ENCODE measurements at regions not wholly inside any gene's neighbourhood (a gene's known extent, or its start where the extent isn't known, plus 50 kb on each side); places are given as distances from the start of the nearest gene placed in this dataset.

DNA sequence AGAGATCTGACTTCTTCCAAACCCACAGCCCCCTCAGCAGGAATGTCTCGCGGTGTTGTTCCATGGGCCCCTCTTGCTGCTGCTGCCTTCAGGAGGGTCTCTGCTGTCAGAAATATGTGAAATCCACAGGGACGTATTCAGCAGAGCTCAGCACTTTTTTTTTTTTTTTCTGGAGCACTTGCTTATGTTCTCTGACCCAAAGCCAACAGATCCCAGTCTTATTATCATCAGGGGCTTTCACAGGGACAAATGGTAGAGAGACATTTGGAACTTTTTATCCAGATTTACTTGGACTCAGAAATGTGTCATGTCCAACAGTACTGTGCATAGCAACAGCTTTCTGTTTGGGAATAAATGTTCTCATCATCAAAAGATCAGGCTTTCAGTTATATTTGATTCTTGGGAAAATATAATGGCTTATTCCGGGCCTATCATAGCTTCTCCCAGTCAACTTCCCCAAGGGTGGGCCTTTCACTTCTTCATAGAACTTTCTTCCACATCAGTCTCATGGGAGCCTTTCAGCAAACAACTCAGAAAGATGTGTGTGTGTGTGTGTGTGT lies 332.7 kb downstream of the ZNF536 start:
- TF ChIP-seq, protein P1, sequence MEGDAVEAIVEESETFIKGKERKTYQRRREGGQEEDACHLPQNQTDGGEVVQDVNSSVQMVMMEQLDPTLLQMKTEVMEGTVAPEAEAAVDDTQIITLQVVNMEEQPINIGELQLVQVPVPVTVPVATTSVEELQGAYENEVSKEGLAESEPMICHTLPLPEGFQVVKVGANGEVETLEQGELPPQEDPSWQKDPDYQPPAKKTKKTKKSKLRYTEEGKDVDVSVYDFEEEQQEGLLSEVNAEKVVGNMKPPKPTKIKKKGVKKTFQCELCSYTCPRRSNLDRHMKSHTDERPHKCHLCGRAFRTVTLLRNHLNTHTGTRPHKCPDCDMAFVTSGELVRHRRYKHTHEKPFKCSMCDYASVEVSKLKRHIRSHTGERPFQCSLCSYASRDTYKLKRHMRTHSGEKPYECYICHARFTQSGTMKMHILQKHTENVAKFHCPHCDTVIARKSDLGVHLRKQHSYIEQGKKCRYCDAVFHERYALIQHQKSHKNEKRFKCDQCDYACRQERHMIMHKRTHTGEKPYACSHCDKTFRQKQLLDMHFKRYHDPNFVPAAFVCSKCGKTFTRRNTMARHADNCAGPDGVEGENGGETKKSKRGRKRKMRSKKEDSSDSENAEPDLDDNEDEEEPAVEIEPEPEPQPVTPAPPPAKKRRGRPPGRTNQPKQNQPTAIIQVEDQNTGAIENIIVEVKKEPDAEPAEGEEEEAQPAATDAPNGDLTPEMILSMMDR (IDR thresholded peaks at IDR 0.05; ENCODE audit: insufficient read depth, low read length) = no peak
- TF ChIP-seq POLR2AphosphoS5 (IDR thresholded peaks at IDR 0.05; ENCODE audit: low read depth) (no peak), SPI1 (IDR thresholded peaks at IDR 0.05; ENCODE audit: borderline replicate concordance, low read depth) (no peak)
- TF ChIP-seq, protein P2, sequence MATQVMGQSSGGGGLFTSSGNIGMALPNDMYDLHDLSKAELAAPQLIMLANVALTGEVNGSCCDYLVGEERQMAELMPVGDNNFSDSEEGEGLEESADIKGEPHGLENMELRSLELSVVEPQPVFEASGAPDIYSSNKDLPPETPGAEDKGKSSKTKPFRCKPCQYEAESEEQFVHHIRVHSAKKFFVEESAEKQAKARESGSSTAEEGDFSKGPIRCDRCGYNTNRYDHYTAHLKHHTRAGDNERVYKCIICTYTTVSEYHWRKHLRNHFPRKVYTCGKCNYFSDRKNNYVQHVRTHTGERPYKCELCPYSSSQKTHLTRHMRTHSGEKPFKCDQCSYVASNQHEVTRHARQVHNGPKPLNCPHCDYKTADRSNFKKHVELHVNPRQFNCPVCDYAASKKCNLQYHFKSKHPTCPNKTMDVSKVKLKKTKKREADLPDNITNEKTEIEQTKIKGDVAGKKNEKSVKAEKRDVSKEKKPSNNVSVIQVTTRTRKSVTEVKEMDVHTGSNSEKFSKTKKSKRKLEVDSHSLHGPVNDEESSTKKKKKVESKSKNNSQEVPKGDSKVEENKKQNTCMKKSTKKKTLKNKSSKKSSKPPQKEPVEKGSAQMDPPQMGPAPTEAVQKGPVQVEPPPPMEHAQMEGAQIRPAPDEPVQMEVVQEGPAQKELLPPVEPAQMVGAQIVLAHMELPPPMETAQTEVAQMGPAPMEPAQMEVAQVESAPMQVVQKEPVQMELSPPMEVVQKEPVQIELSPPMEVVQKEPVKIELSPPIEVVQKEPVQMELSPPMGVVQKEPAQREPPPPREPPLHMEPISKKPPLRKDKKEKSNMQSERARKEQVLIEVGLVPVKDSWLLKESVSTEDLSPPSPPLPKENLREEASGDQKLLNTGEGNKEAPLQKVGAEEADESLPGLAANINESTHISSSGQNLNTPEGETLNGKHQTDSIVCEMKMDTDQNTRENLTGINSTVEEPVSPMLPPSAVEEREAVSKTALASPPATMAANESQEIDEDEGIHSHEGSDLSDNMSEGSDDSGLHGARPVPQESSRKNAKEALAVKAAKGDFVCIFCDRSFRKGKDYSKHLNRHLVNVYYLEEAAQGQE (IDR thresholded peaks at IDR 0.05; ENCODE audit: insufficient replicate concordance, low read depth) = no peak
